B cell (primary cell): ENCODE measurements at regions not wholly inside any gene's neighbourhood (a gene's known extent, or its start where the extent isn't known, plus 50 kb on each side); places are given as distances from the start of the nearest gene placed in this dataset.

Source experiments
- ATAC-seq: fragments of 200-7000 bp; cut with Tn5 transposase; one replicate; pipeline ENCODE4 v1.10.0; 2021; ENCODE audit warnings: low read depth, mild to moderate bottlenecking, moderate number of reproducible peaks, moderate library complexity
- CTCF ChIA-PET: fragments of 350-600 bp; sonication (Branson Sonifier 250); formaldehyde crosslinking; loops from one replicate; lab custom pipeline; 2021; ENCODE audit warnings: antibody characterized with exemption, inconsistent platforms; lab: Charles Lee
- POLR2A ChIA-PET: fragments of 350-600 bp; sonication (Branson Sonifier 250); formaldehyde crosslinking; loops from one replicate; lab custom pipeline; 2021; ENCODE audit warnings: antibody characterized with exemption; lab: Charles Lee
- DNase-seq: peaks from one replicate; pipeline ENCODE4 v3.0.0; 2013
- H2AFZ ChIP-seq: 2 replicates; pipeline ENCODE4 v1.6.1; 2012; ENCODE audit warnings: mild to moderate bottlenecking, low read depth, low read length; ENCODE audit not compliant: insufficient read depth, poor library complexity, severe bottlenecking
- H3K27ac ChIP-seq, 2 donors: 1 replicate in 1 of 2; 2 replicates in 1 of 2; pipeline ENCODE4 v1.5.1; 2012 to 2013; ENCODE audit warnings: low read length in 2 of 2, mild to moderate bottlenecking in 2 of 2, moderate library complexity in 1 of 2
- H3K27me3 ChIP-seq, 4 experiments: fragments of 200-600 bp in 1 of 4; sonication (generic) in 1 of 4; replicated peaks in 1 of 4; 1 replicate in 2 of 4; 2 replicates in 2 of 4; pipeline versions ENCODE4 v1.6.1 to v1.7.0; 2013 to 2016; ENCODE audit warnings: low read length in 3 of 4, mild to moderate bottlenecking in 2 of 4, mixed read lengths in 1 of 4, moderate library complexity in 1 of 4; ENCODE audit not compliant: insufficient read depth in 4 of 4, control insufficient read depth in 3 of 4; ENCODE audit errors: control extremely low read depth in 1 of 4
- H3K36me3 ChIP-seq, 2 experiments: replicated peaks in 1 of 2; 1 replicate in 1 of 2; 2 replicates in 1 of 2; pipeline versions ENCODE4 v1.6.1 to v1.7.1; 2013; ENCODE audit warnings: low read length in 1 of 2; ENCODE audit not compliant: insufficient read depth in 2 of 2, control insufficient read depth in 1 of 2; ENCODE audit errors: control extremely low read depth in 1 of 2, extremely low read depth in 1 of 2
- H3K4me1 ChIP-seq, 2 donors: fragments of 200-600 bp in 1 of 2; sonication (generic) in 1 of 2; 1 replicate in 1 of 2; 2 replicates in 1 of 2; pipeline versions ENCODE4 v1.5.1 to v1.6.1; 2013 to 2017; ENCODE audit warnings: low read length in 2 of 2; ENCODE audit not compliant: control insufficient read depth in 2 of 2, insufficient read depth in 2 of 2
- H3K4me2 ChIP-seq: replicated peaks from 2 replicates; pipeline ENCODE3; 2012; ENCODE audit warnings: mild to moderate bottlenecking, low read depth, low read length; ENCODE audit not compliant: poor library complexity, severe bottlenecking
- H3K4me3 ChIP-seq, 5 experiments: fragments of 200-600 bp in 1 of 5; sonication (generic) in 1 of 5; 1 replicate in 3 of 5; 2 replicates in 2 of 5; pipeline versions ENCODE4 v1.5.1 to v1.7.0; 2011 to 2016; ENCODE audit warnings: low read length in 4 of 5, mild to moderate bottlenecking in 4 of 5, low read depth in 2 of 5, control low read depth in 1 of 5, moderate library complexity in 1 of 5; ENCODE audit not compliant: insufficient read depth in 1 of 5; ENCODE audit errors: control extremely low read depth in 1 of 5, extremely low read depth in 1 of 5
- H3K79me2 ChIP-seq: fragments of 200-600 bp; sonication (generic); one replicate; pipeline ENCODE4 v1.6.0; 2016; ENCODE audit warnings: low read length; ENCODE audit not compliant: control insufficient read depth, insufficient read depth
- H3K9ac ChIP-seq: fragments of 200-600 bp; sonication (generic); 2 replicates; pipeline ENCODE4 v1.6.1; 2017; ENCODE audit warnings: mild to moderate bottlenecking, low read length, moderate library complexity
- H3K9me3 ChIP-seq, 3 donors: one replicate each; pipeline versions ENCODE4 v1.6.1 to v1.7.1; 2013; ENCODE audit warnings: low read length in 2 of 3; ENCODE audit not compliant: control insufficient read depth in 2 of 3, insufficient read depth in 1 of 3; ENCODE audit errors: control extremely low read depth in 1 of 3
- H4K20me1 ChIP-seq: 2 replicates; pipeline ENCODE4 v1.6.0; 2012; ENCODE audit warnings: mild to moderate bottlenecking, low read length; ENCODE audit not compliant: insufficient read depth, control insufficient read depth, poor library complexity, severe bottlenecking
- H3K27ac Mint-ChIP-seq: one replicate; pipeline ENCODE4 v1.8.0; 2021; ENCODE audit warnings: mixed read lengths
- H3K27me3 Mint-ChIP-seq: one replicate; pipeline ENCODE4 v1.8.0; 2021; ENCODE audit warnings: mixed read lengths
- H3K4me1 Mint-ChIP-seq: one replicate; pipeline ENCODE4 v1.8.0; 2021; ENCODE audit warnings: mixed read lengths
- H3K4me3 Mint-ChIP-seq: one replicate; pipeline ENCODE4 v1.8.0; 2021; ENCODE audit warnings: mixed read lengths
- H3K9me3 Mint-ChIP-seq: one replicate; pipeline ENCODE4 v1.8.0; 2022; ENCODE audit warnings: mixed read lengths; ENCODE audit not compliant: insufficient read depth
- CTCF ChIP-seq: fragments of 200-600 bp; IDR thresholded peaks from one replicate; pipeline ENCODE4 v1.8.0; 2022; ENCODE audit warnings: antibody characterized with exemption, mild to moderate bottlenecking
- EZH2 ChIP-seq: IDR thresholded peaks from 2 replicates; pipeline ENCODE4 v1.6.1; 2012; ENCODE audit warnings: borderline replicate concordance, low read depth, mild to moderate bottlenecking, moderate library complexity, low read length; ENCODE audit not compliant: insufficient read depth, poor library complexity, severe bottlenecking
- WGBS: methylation state at CpG from one replicate; pipeline ENCODE4 v1.1.5; 2013; ENCODE audit warnings: missing lambda C conversion rate; ENCODE audit not compliant: insufficient coverage; 5-methylcytosine and 5-hydroxymethylcytosine counted together
- intact Hi-C: fragments of 100-400 bp; cut with micrococcal nuclease; formaldehyde crosslinking; loops from one replicate; pipeline ENCODE4 v1.10.0; 2022

- intact Hi-C loops, result no loop called here
- Histone ChIP-seq H3K9me3 (no peaks in the 10 kb centered on the region), H3K4me2 (no peak overlapping the region), H3K27ac (no peak overlapping the region), H3K36me3 (no peaks in the 10 kb centered on the region), H2AFZ (no peak overlapping the region), H4K20me1 (no peaks in the 10 kb centered on the region), H3K4me1 (no peaks in the 10 kb centered on the region), H3K27me3 (peaks cover 0 to 5% (median 2%) of the 10 kb centered on the region in 4 experiments), H3K9ac (no peak overlapping the region), H3K4me3 (no peak overlapping the region), H3K79me2 (no peaks in the 10 kb centered on the region)
- ChIA-PET POLR2A (no interaction called here), CTCF (no interaction called here)
- no peaks in the 10 kb centered on the region for H3K9me3 Mint-ChIP-seq
- WGBS, result 80% methylated on average over 1 of the region's 3 CpGs
- no peak overlapping the region for H3K27ac Mint-ChIP-seq
- DNase-seq (no peak), ATAC-seq (no peak)
- no peak for TF ChIP-seq EZH2
- TF ChIP-seq CTCF, result no peak
- no peak overlapping the region for H3K4me3 Mint-ChIP-seq
- H3K27me3 Mint-ChIP-seq, result peaks cover 5% of the 10 kb centered on the region
- H3K4me1 Mint-ChIP-seq, result no peaks in the 10 kb centered on the region
These were observed 141.2 kb upstream of the DAB2 start for GRCh38 chr5:39566029-39566428.

GRCh38 chr5:39561421-39561820 lies 136.6 kb upstream of the DAB2 start:
- Histone ChIP-seq H3K4me3 (no peak overlapping the region), H3K36me3 (no peaks in the 10 kb centered on the region), H3K9ac (no peak overlapping the region), H4K20me1 (no peaks in the 10 kb centered on the region), H3K9me3 (no peaks in the 10 kb centered on the region), H3K27me3 (peaks cover 0 to 5% (median 2%) of the 10 kb centered on the region in 4 experiments), H2AFZ (no peak overlapping the region), H3K4me2 (no peak overlapping the region), H3K4me1 (no peaks in the 10 kb centered on the region), H3K27ac (no peak overlapping the region), H3K79me2 (no peaks in the 10 kb centered on the region)
- intact Hi-C loops, result no loop called here
- CTCF ChIA-PET, result no interaction called here
- 60% methylated on average over 1 of the region's 2 CpGs for WGBS
- Mint-ChIP-seq H3K4me1 (no peaks in the 10 kb centered on the region), H3K27me3 (peaks cover 9% of the 10 kb centered on the region), H3K27ac (no peak overlapping the region), H3K4me3 (no peak overlapping the region), H3K9me3 (no peaks in the 10 kb centered on the region)
- no peak for DNase-seq
- no peak for ATAC-seq
- POLR2A ChIA-PET, result no interaction called here
- TF ChIP-seq CTCF, result no peak
- no peak for TF ChIP-seq EZH2
